Mesothelial cell of epicardium (in vitro differentiated cells): ENCODE measurements at regions not wholly inside any gene's neighbourhood (a gene's known extent, or its start where the extent isn't known, plus 50 kb on each side); places are given as distances from the start of the nearest gene placed in this dataset.

Experiments
- DNase-seq, 2 experiments: peaks; one replicate each; pipeline ENCODE4 v3.0.0; 2021; ENCODE audit warnings: low spot score in 2 of 2; ENCODE audit not compliant: unreplicated experiment in 2 of 2
- H3K27ac Mint-ChIP-seq: 2 replicates; pipeline ENCODE4 v1.8.0; 2021; ENCODE audit warnings: mixed read lengths
- H3K27me3 Mint-ChIP-seq: 2 replicates; pipeline ENCODE4 v1.8.0; 2021; ENCODE audit warnings: low read depth, mixed read lengths
- H3K36me3 Mint-ChIP-seq: 2 replicates; pipeline ENCODE4 v1.8.0; 2021; ENCODE audit warnings: mixed read lengths
- H3K4me1 Mint-ChIP-seq: 2 replicates; pipeline ENCODE4 v1.8.0; 2021; ENCODE audit warnings: mixed read lengths
- H3K4me3 Mint-ChIP-seq: 2 replicates; pipeline ENCODE4 v1.8.0; 2021; ENCODE audit warnings: mild to moderate bottlenecking, moderate library complexity, mixed read lengths
- H3K9me3 Mint-ChIP-seq: 2 replicates; pipeline ENCODE4 v1.8.0; 2021; ENCODE audit warnings: mixed read lengths
- TF ChIP-seq, protein P1 (sequence below): fragments of 200-600 bp; sonication (generic); IDR thresholded peaks from one replicate; pipeline ENCODE4 v1.5.0; 2021; ENCODE audit warnings: antibody characterized with exemption; ENCODE audit not compliant: unreplicated experiment

DNA sequence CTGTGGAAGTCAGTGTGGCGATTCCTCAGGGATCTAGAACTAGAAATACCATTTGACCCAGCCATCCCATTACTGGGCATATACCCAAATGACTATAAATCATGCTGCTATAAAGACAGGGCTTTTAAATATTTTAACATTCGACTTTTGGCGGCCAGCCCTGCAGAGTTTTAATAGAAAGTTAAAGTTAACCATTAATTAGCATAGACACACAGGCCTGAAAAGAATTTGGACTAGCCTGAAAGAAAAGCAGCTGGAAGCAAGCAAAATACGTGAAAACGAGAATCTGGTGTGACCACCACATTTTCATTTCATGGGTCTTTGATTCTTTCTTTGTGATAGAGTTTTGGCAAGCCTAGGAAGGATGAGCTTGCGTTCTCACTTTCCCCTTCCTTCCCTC lies 184.0 kb downstream of the SCG2 start:
- H3K9me3 Mint-ChIP-seq, result no peaks in the 10 kb centered on the region
- no peak for DNase-seq
- H3K36me3 Mint-ChIP-seq, result no peaks in the 10 kb centered on the region
- no peak overlapping the region for H3K27ac Mint-ChIP-seq
- TF ChIP-seq, protein P1, sequence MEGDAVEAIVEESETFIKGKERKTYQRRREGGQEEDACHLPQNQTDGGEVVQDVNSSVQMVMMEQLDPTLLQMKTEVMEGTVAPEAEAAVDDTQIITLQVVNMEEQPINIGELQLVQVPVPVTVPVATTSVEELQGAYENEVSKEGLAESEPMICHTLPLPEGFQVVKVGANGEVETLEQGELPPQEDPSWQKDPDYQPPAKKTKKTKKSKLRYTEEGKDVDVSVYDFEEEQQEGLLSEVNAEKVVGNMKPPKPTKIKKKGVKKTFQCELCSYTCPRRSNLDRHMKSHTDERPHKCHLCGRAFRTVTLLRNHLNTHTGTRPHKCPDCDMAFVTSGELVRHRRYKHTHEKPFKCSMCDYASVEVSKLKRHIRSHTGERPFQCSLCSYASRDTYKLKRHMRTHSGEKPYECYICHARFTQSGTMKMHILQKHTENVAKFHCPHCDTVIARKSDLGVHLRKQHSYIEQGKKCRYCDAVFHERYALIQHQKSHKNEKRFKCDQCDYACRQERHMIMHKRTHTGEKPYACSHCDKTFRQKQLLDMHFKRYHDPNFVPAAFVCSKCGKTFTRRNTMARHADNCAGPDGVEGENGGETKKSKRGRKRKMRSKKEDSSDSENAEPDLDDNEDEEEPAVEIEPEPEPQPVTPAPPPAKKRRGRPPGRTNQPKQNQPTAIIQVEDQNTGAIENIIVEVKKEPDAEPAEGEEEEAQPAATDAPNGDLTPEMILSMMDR, result no peak
- peaks cover 12% of the 10 kb centered on the region for H3K4me1 Mint-ChIP-seq
- no peaks in the 10 kb centered on the region for H3K27me3 Mint-ChIP-seq
- no peak overlapping the region for H3K4me3 Mint-ChIP-seq

DNA sequence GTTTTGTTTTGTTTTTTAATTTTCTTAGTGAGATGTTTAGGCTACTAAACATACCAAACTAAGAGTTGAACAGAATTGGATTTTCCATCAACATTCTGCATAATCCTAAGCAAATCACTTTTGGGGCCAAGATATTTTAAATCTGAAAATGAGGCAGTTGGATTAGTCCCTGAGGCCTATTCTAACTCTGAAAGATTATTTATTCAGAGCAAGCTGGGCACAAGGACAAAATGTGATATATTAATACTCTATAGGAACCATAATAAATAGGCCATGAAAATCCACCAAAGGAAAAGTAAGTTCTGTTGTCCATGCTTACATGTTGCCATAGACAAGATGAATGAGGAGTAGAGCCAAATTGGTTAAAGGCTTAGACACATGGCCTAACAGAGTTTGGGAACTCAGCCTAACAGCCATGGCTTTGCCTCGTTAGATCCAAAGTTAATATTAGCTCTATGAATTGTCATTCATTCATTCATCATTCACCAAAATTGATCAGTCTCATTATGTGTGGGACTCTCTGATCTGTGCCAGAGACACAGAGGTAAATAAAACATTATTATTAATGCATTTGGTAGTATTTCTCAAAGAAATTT lies 183.5 kb downstream of the SCG2 start:
- H3K27ac Mint-ChIP-seq, result no peak overlapping the region
- H3K4me1 Mint-ChIP-seq, result peaks cover 10% of the 10 kb centered on the region
- H3K4me3 Mint-ChIP-seq, result no peak overlapping the region
- TF ChIP-seq, protein P1, result no peak
- no peaks in the 10 kb centered on the region for H3K36me3 Mint-ChIP-seq
- H3K27me3 Mint-ChIP-seq, result no peaks in the 10 kb centered on the region
- H3K9me3 Mint-ChIP-seq, result no peaks in the 10 kb centered on the region
- no peak for DNase-seq

DNA sequence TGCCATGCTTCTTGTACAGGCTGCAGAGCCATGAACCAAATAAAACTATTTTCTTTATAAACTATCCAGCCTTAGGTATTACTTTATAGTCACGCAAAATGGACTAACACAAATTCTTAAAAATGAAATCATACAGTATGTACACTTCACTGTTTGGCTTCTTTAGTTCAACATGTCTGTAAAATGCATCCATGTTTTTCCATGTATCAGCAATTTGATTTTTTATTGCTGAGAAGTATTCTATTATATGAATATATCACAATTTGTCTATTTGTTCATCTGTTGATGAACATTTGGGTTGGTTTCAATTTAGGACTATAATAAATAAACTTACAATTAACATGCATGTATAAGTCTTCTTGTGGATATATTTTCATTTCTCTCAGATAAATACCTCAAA lies 182.1 kb downstream of the SCG2 start:
- Mint-ChIP-seq H3K27me3 (no peaks in the 10 kb centered on the region), H3K27ac (no peak overlapping the region), H3K4me3 (no peak overlapping the region), H3K9me3 (peaks cover 1% of the 10 kb centered on the region), H3K36me3 (no peaks in the 10 kb centered on the region), H3K4me1 (peaks cover 2% of the 10 kb centered on the region)
- TF ChIP-seq, protein P1, result no peak
- no peak for DNase-seq

DNA sequence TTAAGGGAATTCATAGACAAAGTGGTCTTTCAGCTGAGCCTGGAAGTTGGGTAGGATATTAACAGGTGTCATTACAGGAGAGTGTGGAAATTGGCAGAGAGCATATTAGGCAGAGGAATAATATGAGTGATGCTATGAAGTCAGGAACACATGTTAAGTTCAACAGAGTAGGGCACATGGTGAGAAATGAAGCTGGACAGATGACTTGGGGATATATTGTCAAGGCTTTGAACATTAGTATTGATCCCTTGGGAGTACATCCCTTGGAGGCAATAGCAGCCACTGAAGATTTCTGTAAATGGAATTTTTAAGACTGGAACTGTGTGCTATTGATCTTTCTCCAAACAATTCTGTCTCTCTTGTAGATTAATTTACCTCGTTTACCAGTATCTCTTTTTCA lies 170.7 kb downstream of the SCG2 start:
- H3K9me3 Mint-ChIP-seq, result peaks cover 20% of the 10 kb centered on the region
- no peak for DNase-seq
- H3K27me3 Mint-ChIP-seq, result no peaks in the 10 kb centered on the region
- TF ChIP-seq, protein P1, result no peak
- H3K4me1 Mint-ChIP-seq, result no peaks in the 10 kb centered on the region
- H3K27ac Mint-ChIP-seq, result no peak overlapping the region
- H3K4me3 Mint-ChIP-seq, result no peak overlapping the region
- no peaks in the 10 kb centered on the region for H3K36me3 Mint-ChIP-seq

DNA sequence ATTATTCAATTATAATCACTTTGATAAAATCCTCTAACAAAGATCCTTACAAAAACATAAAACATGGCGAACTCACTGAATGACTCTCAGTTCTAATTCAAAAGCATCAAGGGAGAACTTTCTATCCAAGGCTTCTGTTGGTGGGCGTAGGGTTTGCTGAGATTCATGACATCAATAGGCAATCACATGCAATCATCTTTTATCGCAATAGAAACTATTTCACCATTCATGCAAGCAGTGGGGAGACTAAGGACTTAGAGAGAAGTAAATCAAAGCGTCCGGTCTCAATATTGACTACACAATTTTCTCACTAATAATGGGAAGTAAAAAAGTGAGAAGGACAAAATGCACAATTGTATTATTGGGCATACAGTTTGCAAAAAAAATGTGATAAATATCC lies 168.7 kb downstream of the SCG2 start:
- no peaks in the 10 kb centered on the region for H3K27me3 Mint-ChIP-seq
- TF ChIP-seq, protein P1, result no peak
- no peak overlapping the region for H3K4me3 Mint-ChIP-seq
- peaks cover 2% of the 10 kb centered on the region for H3K9me3 Mint-ChIP-seq
- DNase-seq, result no peak
- H3K4me1 Mint-ChIP-seq, result no peaks in the 10 kb centered on the region
- no peak overlapping the region for H3K27ac Mint-ChIP-seq
- no peaks in the 10 kb centered on the region for H3K36me3 Mint-ChIP-seq

DNA sequence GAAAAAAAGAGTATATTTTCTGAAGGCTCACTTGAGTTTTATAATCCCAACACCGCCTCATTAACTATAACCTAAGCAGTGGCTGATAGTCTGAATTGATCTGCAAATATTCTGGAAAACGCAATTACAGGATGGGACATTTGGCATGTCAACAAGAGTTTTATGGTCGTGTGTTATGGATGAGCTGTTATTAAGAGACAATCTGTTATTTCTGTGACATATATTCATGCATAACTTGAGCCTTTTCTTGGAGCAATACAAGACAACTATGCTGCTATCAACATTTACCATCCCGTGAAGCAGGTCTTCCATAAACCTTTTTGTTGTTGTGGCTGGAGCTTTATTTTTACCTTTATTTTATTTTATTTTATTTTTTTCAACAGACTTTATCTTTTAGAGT lies 164.4 kb downstream of the SCG2 start:
- DNase-seq, result no peak

More for the DNA sequence above, 164.4 kb downstream of the SCG2 start:
- no peak overlapping the region for H3K4me3 Mint-ChIP-seq
- TF ChIP-seq, protein P1, result no peak
- no peaks in the 10 kb centered on the region for H3K36me3 Mint-ChIP-seq
- peaks cover 2% of the 10 kb centered on the region for H3K27me3 Mint-ChIP-seq
- peaks cover 5% of the 10 kb centered on the region for H3K4me1 Mint-ChIP-seq
- no peaks in the 10 kb centered on the region for H3K9me3 Mint-ChIP-seq
- no peak overlapping the region for H3K27ac Mint-ChIP-seq
